ENCODE measurements at regions not wholly inside any gene's neighbourhood (a gene's known extent, or its start where the extent isn't known, plus 50 kb on each side); places are given as distances from the start of the nearest gene placed in this dataset.

GRCh38 chr20:17872434-17872833 is 96.2 kb downstream of the SNX5 start:
- TF ChIP-seq, protein P1, sequence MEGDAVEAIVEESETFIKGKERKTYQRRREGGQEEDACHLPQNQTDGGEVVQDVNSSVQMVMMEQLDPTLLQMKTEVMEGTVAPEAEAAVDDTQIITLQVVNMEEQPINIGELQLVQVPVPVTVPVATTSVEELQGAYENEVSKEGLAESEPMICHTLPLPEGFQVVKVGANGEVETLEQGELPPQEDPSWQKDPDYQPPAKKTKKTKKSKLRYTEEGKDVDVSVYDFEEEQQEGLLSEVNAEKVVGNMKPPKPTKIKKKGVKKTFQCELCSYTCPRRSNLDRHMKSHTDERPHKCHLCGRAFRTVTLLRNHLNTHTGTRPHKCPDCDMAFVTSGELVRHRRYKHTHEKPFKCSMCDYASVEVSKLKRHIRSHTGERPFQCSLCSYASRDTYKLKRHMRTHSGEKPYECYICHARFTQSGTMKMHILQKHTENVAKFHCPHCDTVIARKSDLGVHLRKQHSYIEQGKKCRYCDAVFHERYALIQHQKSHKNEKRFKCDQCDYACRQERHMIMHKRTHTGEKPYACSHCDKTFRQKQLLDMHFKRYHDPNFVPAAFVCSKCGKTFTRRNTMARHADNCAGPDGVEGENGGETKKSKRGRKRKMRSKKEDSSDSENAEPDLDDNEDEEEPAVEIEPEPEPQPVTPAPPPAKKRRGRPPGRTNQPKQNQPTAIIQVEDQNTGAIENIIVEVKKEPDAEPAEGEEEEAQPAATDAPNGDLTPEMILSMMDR (IDR thresholded peaks at IDR 0.05; ENCODE audit: control extremely low read depth, extremely low read depth), result no peak
- peaks cover 0 to 48% (median 31%) of the 10 kb centered on the region in 5 donors for H3K4me1 ChIP-seq (ENCODE audit: control insufficient read depth in 5 of 5, insufficient read depth in 5 of 5, low read length in 5 of 5)
- H3K9ac ChIP-seq (ENCODE audit: insufficient read depth in 1 of 2, low read length in 2 of 2), result no peak overlapping the region
- no peaks in the 10 kb centered on the region for H3K9me3 ChIP-seq (ENCODE audit: control insufficient read depth in 4 of 4, insufficient read depth in 3 of 4, low read length in 3 of 4)
- H3K27me3 ChIP-seq (ENCODE audit: control insufficient read depth in 3 of 3, insufficient read depth in 3 of 3, low read length in 2 of 3), result no peaks in the 10 kb centered on the region
- no peak overlapping the region for H3K27ac ChIP-seq (ENCODE audit: low read depth in 1 of 2, low read length in 1 of 2)
- WGBS, 2 donors, result 76 to 82% methylated on average over 13 of the region's 13 CpGs
- no peaks in the 10 kb centered on the region for H3K36me3 ChIP-seq (ENCODE audit: control insufficient read depth in 4 of 4, insufficient read depth in 4 of 4, low read length in 4 of 4)
- no peak overlapping the region for H3K4me3 ChIP-seq
- DNase-seq (no peak), ATAC-seq (ENCODE audit: insufficient read depth, low FRiP score) (no peak)

DNA sequence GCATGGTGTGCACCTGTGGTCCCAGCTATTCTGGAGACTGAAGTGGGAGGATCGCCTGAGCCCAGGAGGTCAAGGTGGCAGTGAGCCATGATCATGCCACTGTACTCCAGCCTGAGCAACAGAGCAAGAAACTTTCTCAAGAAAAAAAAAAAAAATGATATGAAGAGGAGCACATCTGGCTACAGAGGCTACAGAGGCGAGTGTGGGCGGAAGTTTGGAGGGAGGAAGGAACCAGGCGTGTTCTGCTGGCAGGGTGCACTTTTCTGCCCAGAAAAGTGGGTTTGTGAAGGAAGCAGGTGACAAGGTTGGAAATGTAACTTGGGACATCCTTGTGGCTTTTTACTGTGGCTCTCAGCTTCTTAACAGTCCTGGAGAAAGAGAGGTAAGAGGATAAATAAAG is 96.7 kb downstream of the SNX5 start:
- no peaks in the 10 kb centered on the region for H3K27me3 ChIP-seq (ENCODE audit: control insufficient read depth in 3 of 3, insufficient read depth in 3 of 3, low read length in 2 of 3)
- ATAC-seq (ENCODE audit: insufficient read depth, low FRiP score) (no peak), DNase-seq (no peak)
- peaks cover 0 to 54% (median 35%) of the 10 kb centered on the region in 5 donors for H3K4me1 ChIP-seq (ENCODE audit: control insufficient read depth in 5 of 5, insufficient read depth in 5 of 5, low read length in 5 of 5)
- WGBS, 2 donors, result 34 to 57% methylated on average over 4 of the region's 4 CpGs
- H3K9ac ChIP-seq (ENCODE audit: insufficient read depth in 1 of 2, low read length in 2 of 2), result no peak overlapping the region
- H3K27ac ChIP-seq (ENCODE audit: low read depth in 1 of 2, low read length in 1 of 2), result no peak overlapping the region
- H3K9me3 ChIP-seq (ENCODE audit: control insufficient read depth in 4 of 4, insufficient read depth in 3 of 4, low read length in 3 of 4), result no peaks in the 10 kb centered on the region
- TF ChIP-seq, protein P1 (IDR thresholded peaks at IDR 0.05; ENCODE audit: control extremely low read depth, extremely low read depth), result no peak
- H3K36me3 ChIP-seq (ENCODE audit: control insufficient read depth in 4 of 4, insufficient read depth in 4 of 4, low read length in 4 of 4), result no peaks in the 10 kb centered on the region
- no peak overlapping the region for H3K4me3 ChIP-seq

GRCh38 chr20:17871181-17871580 is 97.4 kb downstream of the SNX5 start:
- Histone ChIP-seq H3K9ac (ENCODE audit: insufficient read depth in 1 of 2, low read length in 2 of 2) (no peak overlapping the region), H3K36me3 (ENCODE audit: control insufficient read depth in 4 of 4, insufficient read depth in 4 of 4, low read length in 4 of 4) (no peaks in the 10 kb centered on the region), H3K27ac (ENCODE audit: low read depth in 1 of 2, low read length in 1 of 2) (no peak overlapping the region), H3K4me3 (no peak overlapping the region), H3K27me3 (ENCODE audit: control insufficient read depth in 3 of 3, insufficient read depth in 3 of 3, low read length in 2 of 3) (no peaks in the 10 kb centered on the region), H3K9me3 (ENCODE audit: control insufficient read depth in 4 of 4, insufficient read depth in 3 of 4, low read length in 3 of 4) (no peaks in the 10 kb centered on the region), H3K4me1 (ENCODE audit: control insufficient read depth in 5 of 5, insufficient read depth in 5 of 5, low read length in 5 of 5) (peaks cover 0 to 55% (median 28%) of the 10 kb centered on the region in 5 donors)
- TF ChIP-seq, protein P1 (IDR thresholded peaks at IDR 0.05; ENCODE audit: control extremely low read depth, extremely low read depth), result no peak
- no peak for DNase-seq
- ATAC-seq (ENCODE audit: insufficient read depth, low FRiP score), result no peak
- 47 to 76% methylated on average over 2 of the region's 2 CpGs for WGBS, 2 donors

DNA sequence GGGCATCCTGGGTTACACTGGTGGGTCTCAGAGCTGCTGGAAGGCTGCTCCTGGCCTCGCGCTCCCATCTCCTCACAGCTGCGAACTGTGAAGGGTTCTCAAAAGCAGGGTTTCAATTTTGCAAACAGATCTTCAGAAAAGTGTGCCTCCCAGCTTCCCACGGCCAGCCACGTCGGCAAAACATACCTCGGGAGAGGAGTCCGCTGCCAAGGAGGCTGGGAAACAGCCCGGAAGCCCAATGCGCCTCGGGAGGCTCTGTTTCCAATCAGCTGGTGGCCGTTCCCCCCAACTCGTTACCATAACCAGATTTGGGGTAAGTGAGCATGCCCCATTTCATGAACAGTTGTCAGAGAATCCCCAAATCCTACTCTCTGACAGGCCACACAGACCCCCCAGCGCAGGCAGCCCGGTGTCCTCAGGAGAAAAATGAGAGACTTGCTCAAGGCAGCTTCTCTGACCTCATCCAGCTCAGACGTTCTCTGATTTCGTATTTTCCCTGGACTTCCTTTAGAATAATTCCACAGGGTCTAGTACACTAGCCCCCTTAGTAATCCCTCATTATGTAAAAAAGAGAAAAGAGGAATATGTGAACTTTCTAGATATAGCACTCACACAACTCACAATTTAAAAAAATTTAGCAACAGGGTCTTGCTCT is 98.4 kb downstream of the SNX5 start:
- peak overlapping the region in 1 of 2 donors; percentile 9 for H3K27ac ChIP-seq (ENCODE audit: low read depth in 1 of 2, low read length in 1 of 2)
- WGBS, 2 donors, result 53 to 76% methylated on average over 17 of the region's 17 CpGs
- peaks cover 0 to 45% (median 19%) of the 10 kb centered on the region in 5 donors for H3K4me1 ChIP-seq (ENCODE audit: control insufficient read depth in 5 of 5, insufficient read depth in 5 of 5, low read length in 5 of 5)
- no peaks in the 10 kb centered on the region for H3K9me3 ChIP-seq (ENCODE audit: control insufficient read depth in 4 of 4, insufficient read depth in 3 of 4, low read length in 3 of 4)
- TF ChIP-seq, protein P1 (IDR thresholded peaks at IDR 0.05; ENCODE audit: control extremely low read depth, extremely low read depth), result no peak
- no peaks in the 10 kb centered on the region for H3K36me3 ChIP-seq (ENCODE audit: control insufficient read depth in 4 of 4, insufficient read depth in 4 of 4, low read length in 4 of 4)
- no peak overlapping the region for H3K4me3 ChIP-seq
- H3K27me3 ChIP-seq (ENCODE audit: control insufficient read depth in 3 of 3, insufficient read depth in 3 of 3, low read length in 2 of 3), result no peaks in the 10 kb centered on the region
- DNase-seq, result peak; percentile 47 to 75 (median 54)
- no peak for ATAC-seq (ENCODE audit: insufficient read depth, low FRiP score)
- peak overlapping the region in 1 of 2 donors; percentile 60 for H3K9ac ChIP-seq (ENCODE audit: insufficient read depth in 1 of 2, low read length in 2 of 2)
